ENCODE measurements at regions not wholly inside any gene's neighbourhood (a gene's known extent, or its start where the extent isn't known, plus 50 kb on each side); places are given as distances from the start of the nearest gene placed in this dataset.

DNA sequence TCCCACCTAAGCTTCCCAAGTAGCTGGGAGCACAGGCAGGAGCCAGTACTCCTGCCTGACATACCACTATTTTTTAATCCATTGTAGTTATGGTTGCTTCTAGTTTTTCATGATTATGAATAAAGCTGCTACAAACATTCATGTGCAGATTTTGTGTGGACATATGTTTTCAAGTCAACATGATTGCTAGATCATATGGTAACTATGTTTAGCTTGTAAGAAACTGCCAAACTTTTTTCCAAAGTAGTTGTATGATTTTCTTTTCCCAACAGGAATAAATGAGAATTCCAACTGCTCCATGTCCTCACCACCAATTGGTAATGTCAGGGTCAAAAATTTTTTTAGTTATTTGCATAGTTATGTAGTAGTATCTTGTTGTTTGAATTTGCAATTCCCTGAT, 136.8 kb upstream of the THRB start:
- TF ChIP-seq EP300 (conservative IDR thresholded peaks at IDR 0.05; ENCODE audit: poor library complexity, severe bottlenecking) = no peak
- no peak for TF ChIP-seq EZH2 (IDR thresholded peaks at IDR 0.05; ENCODE audit: borderline replicate concordance, insufficient read depth, low read length, poor library complexity, severe bottlenecking)
- TF ChIP-seq TAF1 (IDR thresholded peaks at IDR 0.05; ENCODE audit: low read depth) = no peak
- TF ChIP-seq POLR2AphosphoS5 (IDR thresholded peaks at IDR 0.05) = no peak
- TF ChIP-seq, protein P1, sequence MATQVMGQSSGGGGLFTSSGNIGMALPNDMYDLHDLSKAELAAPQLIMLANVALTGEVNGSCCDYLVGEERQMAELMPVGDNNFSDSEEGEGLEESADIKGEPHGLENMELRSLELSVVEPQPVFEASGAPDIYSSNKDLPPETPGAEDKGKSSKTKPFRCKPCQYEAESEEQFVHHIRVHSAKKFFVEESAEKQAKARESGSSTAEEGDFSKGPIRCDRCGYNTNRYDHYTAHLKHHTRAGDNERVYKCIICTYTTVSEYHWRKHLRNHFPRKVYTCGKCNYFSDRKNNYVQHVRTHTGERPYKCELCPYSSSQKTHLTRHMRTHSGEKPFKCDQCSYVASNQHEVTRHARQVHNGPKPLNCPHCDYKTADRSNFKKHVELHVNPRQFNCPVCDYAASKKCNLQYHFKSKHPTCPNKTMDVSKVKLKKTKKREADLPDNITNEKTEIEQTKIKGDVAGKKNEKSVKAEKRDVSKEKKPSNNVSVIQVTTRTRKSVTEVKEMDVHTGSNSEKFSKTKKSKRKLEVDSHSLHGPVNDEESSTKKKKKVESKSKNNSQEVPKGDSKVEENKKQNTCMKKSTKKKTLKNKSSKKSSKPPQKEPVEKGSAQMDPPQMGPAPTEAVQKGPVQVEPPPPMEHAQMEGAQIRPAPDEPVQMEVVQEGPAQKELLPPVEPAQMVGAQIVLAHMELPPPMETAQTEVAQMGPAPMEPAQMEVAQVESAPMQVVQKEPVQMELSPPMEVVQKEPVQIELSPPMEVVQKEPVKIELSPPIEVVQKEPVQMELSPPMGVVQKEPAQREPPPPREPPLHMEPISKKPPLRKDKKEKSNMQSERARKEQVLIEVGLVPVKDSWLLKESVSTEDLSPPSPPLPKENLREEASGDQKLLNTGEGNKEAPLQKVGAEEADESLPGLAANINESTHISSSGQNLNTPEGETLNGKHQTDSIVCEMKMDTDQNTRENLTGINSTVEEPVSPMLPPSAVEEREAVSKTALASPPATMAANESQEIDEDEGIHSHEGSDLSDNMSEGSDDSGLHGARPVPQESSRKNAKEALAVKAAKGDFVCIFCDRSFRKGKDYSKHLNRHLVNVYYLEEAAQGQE (IDR thresholded peaks at IDR 0.05; ENCODE audit: borderline replicate concordance) = no peak
- no peak for TF ChIP-seq CTCF (IDR thresholded peaks at IDR 0.05; ENCODE audit: poor library complexity, severe bottlenecking)
- TF ChIP-seq RAD21 (conservative IDR thresholded peaks at IDR 0.05) = no peak
- Histone ChIP-seq H3K9ac (ENCODE audit: low read length) (no peak overlapping the region), H3K79me2 (replicated peaks; ENCODE audit: insufficient read depth, low read length) (no peaks in the 10 kb centered on the region), H3F3A (ENCODE audit: insufficient read depth, low read length, poor library complexity, severe bottlenecking) (no peaks in the 10 kb centered on the region), H3K4me3 (ENCODE audit: low read length) (no peak overlapping the region), H3K4me2 (ENCODE audit: low read length) (no peak overlapping the region), H3K27me3 (ENCODE audit: insufficient read depth, low read depth, low read length) (no peaks in the 10 kb centered on the region), H3K9me2 (ENCODE audit: insufficient read depth, low read length) (no peaks in the 10 kb centered on the region), H4K20me1 (ENCODE audit: insufficient read depth) (no peaks in the 10 kb centered on the region), H3K36me3 (ENCODE audit: insufficient read depth, low read length) (no peaks in the 10 kb centered on the region), H3K9me3 (ENCODE audit: low read length) (no peaks in the 10 kb centered on the region), H3K27ac (ENCODE audit: low read length) (no peak overlapping the region), H2AFZ (ENCODE audit: low read depth, low read length) (no peak overlapping the region)

DNA sequence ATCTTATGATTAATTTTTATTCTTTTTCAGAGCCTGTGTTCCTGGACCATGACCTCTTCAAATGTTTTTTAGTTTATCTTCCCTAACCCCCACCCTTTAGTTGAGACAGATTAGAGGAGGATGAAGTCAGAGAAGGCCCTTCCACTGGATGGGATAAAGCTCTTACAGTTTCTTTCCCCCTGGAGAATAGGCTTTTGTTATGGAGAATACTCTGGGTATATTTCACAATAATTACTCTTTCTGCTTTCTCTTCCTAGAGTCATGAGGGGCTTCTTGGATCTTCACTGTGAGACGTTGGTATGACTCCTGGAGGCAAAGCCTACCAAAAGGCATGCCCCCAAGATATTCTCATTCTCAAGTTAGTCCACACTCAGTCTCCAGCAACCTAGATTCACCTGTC, 144.4 kb upstream of the THRB start:
- H3K27me3 ChIP-seq (ENCODE audit: insufficient read depth, low read depth, low read length) = no peaks in the 10 kb centered on the region
- no peak overlapping the region for H3K9ac ChIP-seq (ENCODE audit: low read length)
- no peaks in the 10 kb centered on the region for H3K9me2 ChIP-seq (ENCODE audit: insufficient read depth, low read length)
- H3K27ac ChIP-seq (ENCODE audit: low read length) = no peak overlapping the region
- H3K36me3 ChIP-seq (ENCODE audit: insufficient read depth, low read length) = no peaks in the 10 kb centered on the region
- H3F3A ChIP-seq (ENCODE audit: insufficient read depth, low read length, poor library complexity, severe bottlenecking) = no peaks in the 10 kb centered on the region
- H4K20me1 ChIP-seq (ENCODE audit: insufficient read depth) = no peaks in the 10 kb centered on the region
- H3K4me3 ChIP-seq (ENCODE audit: low read length) = no peak overlapping the region
- no peaks in the 10 kb centered on the region for H3K79me2 ChIP-seq (replicated peaks; ENCODE audit: insufficient read depth, low read length)
- H3K4me2 ChIP-seq (ENCODE audit: low read length) = no peak overlapping the region
- no peak overlapping the region for H2AFZ ChIP-seq (ENCODE audit: low read depth, low read length)
- H3K9me3 ChIP-seq (ENCODE audit: low read length) = no peaks in the 10 kb centered on the region
- TF ChIP-seq CTCF (IDR thresholded peaks at IDR 0.05; ENCODE audit: poor library complexity, severe bottlenecking) (no peak), TAF1 (IDR thresholded peaks at IDR 0.05; ENCODE audit: low read depth) (no peak), RAD21 (conservative IDR thresholded peaks at IDR 0.05) (no peak), SMC3 (conservative IDR thresholded peaks at IDR 0.05; ENCODE audit: poor library complexity) (no peak), EZH2 (IDR thresholded peaks at IDR 0.05; ENCODE audit: borderline replicate concordance, insufficient read depth, low read length, poor library complexity, severe bottlenecking) (no peak), MXI1 (conservative IDR thresholded peaks at IDR 0.05; ENCODE audit: poor library complexity, severe bottlenecking) (no peak), EP300 (conservative IDR thresholded peaks at IDR 0.05; ENCODE audit: poor library complexity, severe bottlenecking) (no peak), POLR2AphosphoS5 (IDR thresholded peaks at IDR 0.05) (no peak)
- TF ChIP-seq, protein P1 (IDR thresholded peaks at IDR 0.05; ENCODE audit: borderline replicate concordance) = no peak
